Left lung (tissue), 4 donors: ENCODE measurements at regions not wholly inside any gene's neighbourhood (a gene's known extent, or its start where the extent isn't known, plus 50 kb on each side); places are given as distances from the start of the nearest gene placed in this dataset.

ENCODE experiments used
- ATAC-seq: fragments of 200-7000 bp; cut with Tn5 transposase; one replicate; pipeline ENCODE4 v1.9.1; 2020; ENCODE audit warnings: moderate library complexity
- DNase-seq, 4 donors: peaks; one replicate each; pipeline ENCODE4 v3.0.0-alpha.2; 2013 to 2020
- H3K27ac ChIP-seq, 2 donors: fragments of 200-600 bp; sonication (generic) in 1 of 2; one replicate each; pipeline versions ENCODE4 v1.5.0 to v1.8.0; 2020 to 2021
- H3K27me3 ChIP-seq, 2 donors: fragments of 200-600 bp; sonication (generic) in 1 of 2; one replicate each; pipeline versions ENCODE4 v1.5.0 to v1.8.0; 2020 to 2021
- H3K36me3 ChIP-seq, 2 donors: fragments of 200-600 bp; sonication (generic) in 1 of 2; one replicate each; pipeline versions ENCODE4 v1.5.0 to v1.8.0; 2020 to 2021
- H3K4me1 ChIP-seq, 2 donors: fragments of 200-600 bp; one replicate each; pipeline ENCODE4 v1.8.0; 2021
- H3K4me3 ChIP-seq, 2 donors: fragments of 200-600 bp; sonication (generic) in 1 of 2; one replicate each; pipeline versions ENCODE4 v1.5.0 to v1.8.0; 2020 to 2021; ENCODE audit warnings: mild to moderate bottlenecking in 1 of 2
- H3K9me3 ChIP-seq, 2 donors: fragments of 200-600 bp; sonication (generic) in 1 of 2; one replicate each; pipeline versions ENCODE4 v1.5.0 to v1.8.0; 2020 to 2021
- intact Hi-C, 2 donors: fragments of 100-400 bp; cut with DNase I; formaldehyde crosslinking; loops; one replicate each; pipeline versions ENCODE4 v1.11.2 to v1.14.2; 2022
- TF ChIP-seq, protein P1 (sequence below), 2 donors: fragments of 200-600 bp; sonication (generic) in 1 of 2; IDR thresholded peaks; one replicate each; pipeline versions ENCODE4 v1.5.0 to v1.8.0; 2021; ENCODE audit warnings: antibody characterized with exemption in 2 of 2
- donor health status: DM: no; HTN: yes; CAD: no.
- donor health status: DM: no; HTN: no; CAD: no.

DNA sequence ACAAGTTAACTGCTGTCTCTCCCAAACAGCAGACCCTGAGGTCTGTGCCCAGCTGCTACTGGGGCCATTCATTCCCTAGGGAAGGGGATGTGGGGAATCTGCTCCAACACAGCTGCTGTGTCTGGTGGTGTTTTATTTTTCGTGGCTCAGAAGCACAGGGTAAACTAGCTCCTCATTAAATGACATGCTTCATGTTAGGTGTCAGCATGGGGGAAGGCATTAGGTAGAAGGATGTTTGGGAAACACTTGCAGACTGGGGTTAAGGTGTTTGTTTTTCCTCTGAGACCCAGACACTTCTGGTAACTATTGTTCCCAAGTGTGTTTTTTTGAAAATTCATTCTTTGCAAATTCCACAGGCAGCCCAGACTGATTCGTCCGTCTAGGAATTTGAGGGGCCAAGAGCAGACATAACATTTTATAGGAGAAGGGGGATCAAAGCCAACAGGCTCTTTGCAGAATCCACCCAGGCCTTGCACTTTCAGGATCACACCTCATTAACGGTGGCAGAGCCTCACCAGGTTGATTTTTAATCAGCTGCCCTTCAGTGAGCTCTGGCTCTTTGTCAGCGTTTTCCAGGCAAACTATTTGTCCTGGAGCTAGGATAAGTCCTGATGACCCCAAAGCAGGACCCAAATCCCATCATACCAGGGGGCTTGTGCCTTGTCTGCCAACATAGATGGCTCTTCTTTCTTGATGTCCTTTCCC is 65.4 kb upstream of the ITGA11 start:
- TF ChIP-seq, protein P1, sequence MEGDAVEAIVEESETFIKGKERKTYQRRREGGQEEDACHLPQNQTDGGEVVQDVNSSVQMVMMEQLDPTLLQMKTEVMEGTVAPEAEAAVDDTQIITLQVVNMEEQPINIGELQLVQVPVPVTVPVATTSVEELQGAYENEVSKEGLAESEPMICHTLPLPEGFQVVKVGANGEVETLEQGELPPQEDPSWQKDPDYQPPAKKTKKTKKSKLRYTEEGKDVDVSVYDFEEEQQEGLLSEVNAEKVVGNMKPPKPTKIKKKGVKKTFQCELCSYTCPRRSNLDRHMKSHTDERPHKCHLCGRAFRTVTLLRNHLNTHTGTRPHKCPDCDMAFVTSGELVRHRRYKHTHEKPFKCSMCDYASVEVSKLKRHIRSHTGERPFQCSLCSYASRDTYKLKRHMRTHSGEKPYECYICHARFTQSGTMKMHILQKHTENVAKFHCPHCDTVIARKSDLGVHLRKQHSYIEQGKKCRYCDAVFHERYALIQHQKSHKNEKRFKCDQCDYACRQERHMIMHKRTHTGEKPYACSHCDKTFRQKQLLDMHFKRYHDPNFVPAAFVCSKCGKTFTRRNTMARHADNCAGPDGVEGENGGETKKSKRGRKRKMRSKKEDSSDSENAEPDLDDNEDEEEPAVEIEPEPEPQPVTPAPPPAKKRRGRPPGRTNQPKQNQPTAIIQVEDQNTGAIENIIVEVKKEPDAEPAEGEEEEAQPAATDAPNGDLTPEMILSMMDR (IDR thresholded peaks at IDR 0.05), result no peak
- Histone ChIP-seq H3K9me3 (no peaks in the 10 kb centered on the region), H3K27ac (no peak overlapping the region), H3K27me3 (peaks cover 0 to under 1% of the 10 kb centered on the region in 2 donors), H3K36me3 (no peaks in the 10 kb centered on the region), H3K4me3 (no peak overlapping the region), H3K4me1 (no peaks in the 10 kb centered on the region)
- DNase-seq (no peak), ATAC-seq (no peak)
- intact Hi-C loops, result no loop called here

DNA sequence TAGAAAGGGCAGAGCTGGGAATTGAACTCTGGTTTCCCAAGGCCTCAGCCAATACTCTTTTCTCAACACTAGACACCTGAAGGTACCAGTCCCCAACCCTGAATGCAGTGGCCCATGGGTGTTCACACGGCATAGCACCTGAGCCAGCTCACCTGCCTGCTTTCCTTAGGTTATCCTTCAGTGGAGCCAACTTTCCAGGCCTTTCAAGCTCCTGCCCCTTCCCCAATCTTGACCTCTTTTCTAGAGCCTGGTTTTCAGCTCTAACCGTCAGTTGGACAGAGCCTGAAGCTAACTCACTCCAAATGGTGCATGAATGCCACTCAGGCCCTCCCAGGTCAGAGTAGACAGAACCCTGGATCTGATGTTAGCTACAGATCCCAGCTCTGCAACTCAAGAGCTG is 66.1 kb upstream of the ITGA11 start:
- Histone ChIP-seq H3K27ac (no peak overlapping the region), H3K4me3 (no peak overlapping the region), H3K4me1 (no peaks in the 10 kb centered on the region), H3K27me3 (no peaks in the 10 kb centered on the region), H3K9me3 (no peaks in the 10 kb centered on the region), H3K36me3 (no peaks in the 10 kb centered on the region)
- TF ChIP-seq, protein P1 (IDR thresholded peaks at IDR 0.05), result no peak
- intact Hi-C loops, result no loop called here
- ATAC-seq (no peak), DNase-seq (no peak)

DNA sequence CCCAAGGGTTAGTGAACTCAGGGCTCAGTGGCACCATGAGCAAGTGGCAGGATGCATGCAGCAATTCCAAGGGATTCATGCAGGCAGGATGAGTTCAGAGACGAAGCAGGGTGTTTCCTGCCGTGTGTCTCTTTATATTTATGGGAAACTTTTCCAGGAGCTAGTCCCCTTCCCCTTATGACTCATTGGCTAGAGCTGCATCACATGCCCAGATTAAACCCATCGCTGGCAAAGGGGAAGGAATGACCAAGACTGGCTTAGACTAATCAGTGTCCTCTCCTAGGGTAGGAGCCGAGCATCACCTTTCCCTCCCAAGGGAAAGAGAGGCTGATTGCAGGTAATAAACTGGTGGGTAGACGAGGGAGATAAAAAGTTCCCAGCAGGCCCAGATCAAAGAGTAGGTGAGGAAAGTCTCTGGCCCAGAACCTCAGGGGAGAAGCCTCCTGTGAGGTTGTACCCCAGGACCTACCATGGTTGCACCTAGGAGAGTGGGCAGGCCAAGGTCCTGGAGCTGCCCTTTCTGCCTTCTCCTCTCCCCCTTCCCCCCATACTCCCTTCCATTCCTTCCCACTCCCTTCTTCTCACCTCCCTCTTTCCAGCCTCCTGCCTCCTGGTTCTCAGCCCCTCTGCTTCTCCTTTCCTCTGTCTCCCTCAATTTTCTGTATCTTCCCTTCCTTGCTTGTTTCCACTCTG is 67.8 kb upstream of the ITGA11 start:
- TF ChIP-seq, protein P1 (IDR thresholded peaks at IDR 0.05), result no peak

DNA sequence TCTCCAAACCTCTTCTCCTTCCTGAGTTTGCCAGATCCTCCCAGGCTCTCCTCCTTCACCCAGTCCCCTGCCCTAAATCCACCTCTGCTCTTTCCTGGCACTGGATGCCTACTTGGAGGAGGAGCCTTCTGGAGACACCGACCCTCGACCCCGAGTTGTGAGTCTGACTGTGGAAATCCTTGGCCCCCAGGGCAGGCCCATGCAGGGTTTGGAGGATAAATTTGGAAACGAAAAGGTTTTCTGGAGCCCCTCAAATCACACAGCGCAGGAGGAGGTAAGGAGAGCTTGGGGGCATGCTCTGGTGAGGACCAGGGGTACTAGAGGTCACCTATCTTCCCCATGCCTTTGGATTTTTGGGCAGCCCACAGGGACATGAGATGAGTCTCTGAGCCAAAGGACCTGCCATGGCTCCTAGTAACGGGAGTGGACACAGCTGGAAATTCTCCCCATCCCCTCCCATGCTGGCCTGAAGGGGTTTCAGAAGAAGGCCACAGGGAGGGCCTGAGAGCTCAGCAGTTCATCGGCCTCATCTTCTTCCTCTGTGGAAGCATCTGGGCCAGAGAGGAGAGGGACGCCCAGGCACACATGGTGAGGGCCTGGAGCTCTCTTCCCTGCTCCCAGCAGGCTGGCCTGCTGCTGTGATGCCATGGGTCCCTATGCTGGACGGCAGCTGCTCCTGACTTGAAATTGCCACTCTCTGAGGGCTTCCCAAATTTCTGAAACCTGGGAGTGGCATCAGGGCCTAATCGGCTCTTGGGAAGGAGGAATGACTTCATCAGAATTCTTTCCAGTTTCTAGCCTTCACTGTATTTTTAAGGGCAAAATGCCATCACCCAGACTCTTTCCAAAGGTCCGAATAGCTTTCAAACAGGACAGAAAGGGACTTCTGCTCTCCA is 68.6 kb upstream of the ITGA11 start:
- H3K36me3 ChIP-seq, result no peaks in the 10 kb centered on the region
- no peaks in the 10 kb centered on the region for H3K27me3 ChIP-seq
- H3K9me3 ChIP-seq, result no peaks in the 10 kb centered on the region
- no peak overlapping the region for H3K4me3 ChIP-seq
- TF ChIP-seq, protein P1 (IDR thresholded peaks at IDR 0.05), result no peak
- ATAC-seq (no peak), DNase-seq (no peak)
- intact Hi-C loops, result no loop called here
- H3K4me1 ChIP-seq, result no peaks in the 10 kb centered on the region
- no peak overlapping the region for H3K27ac ChIP-seq

More for the DNA sequence above, 67.8 kb upstream of the ITGA11 start:
- intact Hi-C loops, result no loop called here
- H3K36me3 ChIP-seq, result no peaks in the 10 kb centered on the region
- ATAC-seq, result no peak
- no peak for DNase-seq
- no peaks in the 10 kb centered on the region for H3K27me3 ChIP-seq
- H3K9me3 ChIP-seq, result no peaks in the 10 kb centered on the region
- H3K4me1 ChIP-seq, result no peaks in the 10 kb centered on the region
- no peak overlapping the region for H3K27ac ChIP-seq
- H3K4me3 ChIP-seq, result no peak overlapping the region

DNA sequence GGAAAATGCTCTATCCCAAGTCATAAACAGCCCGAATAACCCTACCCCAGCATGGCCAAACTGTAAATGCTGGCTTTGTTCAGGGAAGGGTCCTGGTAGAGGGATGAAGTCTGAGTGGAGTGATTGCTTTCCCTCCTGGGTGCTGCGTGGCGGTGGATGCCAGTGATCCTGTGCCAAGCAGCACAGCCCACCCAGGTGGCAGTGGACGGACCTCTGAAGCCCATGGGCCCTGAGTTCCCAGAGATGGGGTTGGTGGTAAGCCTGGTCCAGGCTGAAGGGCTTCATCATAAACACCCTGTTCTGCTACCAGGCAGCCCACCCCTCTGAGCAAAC is 69.3 kb upstream of the ITGA11 start:
- DNase-seq, result no peak
- no peak for ATAC-seq
- H3K27ac ChIP-seq, result no peak overlapping the region
- intact Hi-C loops, result no loop called here
- TF ChIP-seq, protein P1 (IDR thresholded peaks at IDR 0.05), result no peak
- no peaks in the 10 kb centered on the region for H3K9me3 ChIP-seq
- H3K4me1 ChIP-seq, result no peaks in the 10 kb centered on the region
- H3K36me3 ChIP-seq, result no peaks in the 10 kb centered on the region
- H3K4me3 ChIP-seq, result no peak overlapping the region
- H3K27me3 ChIP-seq, result no peaks in the 10 kb centered on the region
